Naive B cell (primary cell): ENCODE measurements at regions not wholly inside any gene's neighbourhood (a gene's known extent, or its start where the extent isn't known, plus 50 kb on each side); places are given as distances from the start of the nearest gene placed in this dataset.
"Not testable (repeated sequence)": the region's sequence is repeated elsewhere in the genome, so short reads cannot be mapped to it uniquely, and the experiment has no call there.

ENCODE experiments used
- ATAC-seq, 2 donors: fragments of 150-1000 bp; cut with Tn5 transposase; 2 replicates each; pipeline ENCODE4 v1.10.0; 2021; ENCODE audit warnings: low read depth in 2 of 2, mild to moderate bottlenecking in 2 of 2, moderate library complexity in 2 of 2
- DNase-seq: peaks from one replicate; pipeline ENCODE4 v3.0.0; 2022
- H3K27ac Mint-ChIP-seq, 6 donors: one replicate each; pipeline ENCODE4 v1.8.0; 2020 to 2022; ENCODE audit warnings: mild to moderate bottlenecking in 6 of 6, mixed read lengths in 6 of 6, moderate library complexity in 5 of 6, inconsistent platforms in 2 of 6
- H3K27me3 Mint-ChIP-seq, 3 donors: one replicate each; pipeline ENCODE4 v1.8.0; 2021 to 2022; ENCODE audit warnings: mixed read lengths in 3 of 3, mild to moderate bottlenecking in 1 of 3
- H3K36me3 Mint-ChIP-seq, 2 donors: one replicate each; pipeline ENCODE4 v1.8.0; 2020 to 2022; ENCODE audit warnings: mixed read lengths in 2 of 2, inconsistent platforms in 1 of 2, mild to moderate bottlenecking in 1 of 2
- H3K4me1 Mint-ChIP-seq, 3 donors: one replicate each; pipeline ENCODE4 v1.8.0; 2020 to 2022; ENCODE audit warnings: mixed read lengths in 3 of 3, inconsistent platforms in 1 of 3, mild to moderate bottlenecking in 1 of 3, moderate library complexity in 1 of 3
- H3K4me3 Mint-ChIP-seq, 8 donors: one replicate each; pipeline ENCODE4 v1.8.0; 2020 to 2022; ENCODE audit warnings: mild to moderate bottlenecking in 8 of 8, mixed read lengths in 8 of 8, moderate library complexity in 8 of 8, inconsistent platforms in 2 of 8
- H3K9me3 Mint-ChIP-seq, 7 donors: one replicate each; pipeline ENCODE4 v1.8.0; 2020 to 2022; ENCODE audit warnings: mixed read lengths in 7 of 7, mild to moderate bottlenecking in 5 of 7, inconsistent platforms in 2 of 7, moderate library complexity in 1 of 7

GRCh38 chr1:29400203-29400602 is 163.9 kb downstream of the PTPRU start:
- H3K36me3 Mint-ChIP-seq, H3K4me3 Mint-ChIP-seq, ATAC-seq, DNase-seq, H3K27ac Mint-ChIP-seq, H3K4me1 Mint-ChIP-seq: not testable (repeated sequence)
- H3K9me3 Mint-ChIP-seq, result peaks cover 5 to 25% (median 9%) of the 10 kb centered on the region in 7 donors
- peaks cover 0 to 12% (median 7%) of the 10 kb centered on the region in 3 donors for H3K27me3 Mint-ChIP-seq

GRCh38 chr1:29399465-29399864 is 163.1 kb downstream of the PTPRU start:
- Mint-ChIP-seq H3K4me3 (no peak overlapping the region), H3K27me3 (peaks cover 0 to 7% (median 7%) of the 10 kb centered on the region in 3 donors), H3K9me3 (peaks cover 5 to 25% (median 9%) of the 10 kb centered on the region in 7 donors), H3K27ac (no peak overlapping the region), H3K36me3 (no peaks in the 10 kb centered on the region), H3K4me1 (no peaks in the 10 kb centered on the region)
- no peak for DNase-seq
- no peak for ATAC-seq

- Mint-ChIP-seq H3K27ac (no peak overlapping the region), H3K4me3 (no peak overlapping the region), H3K27me3 (peaks cover 0 to 7% (median under 1%) of the 10 kb centered on the region in 3 donors), H3K9me3 (peaks cover 5 to 25% (median 9%) of the 10 kb centered on the region in 7 donors), H3K36me3 (no peaks in the 10 kb centered on the region), H3K4me1 (no peaks in the 10 kb centered on the region)
- DNase-seq (no peak), ATAC-seq (no peak)
Observed at GRCh38 chr1:29398431-29398830, 162.1 kb downstream of the PTPRU start.

- H3K36me3 Mint-ChIP-seq, result no peaks in the 10 kb centered on the region
- no peak overlapping the region for H3K4me3 Mint-ChIP-seq
- no peaks in the 10 kb centered on the region for H3K4me1 Mint-ChIP-seq
- ATAC-seq (no peak), DNase-seq (no peak)
- H3K9me3 Mint-ChIP-seq, result peaks cover 5 to 25% (median 9%) of the 10 kb centered on the region in 7 donors
- H3K27me3 Mint-ChIP-seq, result peaks cover 2 to 12% (median 3%) of the 10 kb centered on the region in 3 donors
- no peak overlapping the region for H3K27ac Mint-ChIP-seq
Observed at GRCh38 chr1:29397981-29398380, 161.7 kb downstream of the PTPRU start.

GRCh38 chr1:29397256-29397590 is 160.9 kb downstream of the PTPRU start:
- H3K4me3 Mint-ChIP-seq, result no peak overlapping the region
- H3K36me3 Mint-ChIP-seq, result no peaks in the 10 kb centered on the region
- H3K4me1 Mint-ChIP-seq, result no peaks in the 10 kb centered on the region
- DNase-seq (no peak), ATAC-seq (no peak)
- peaks cover 5 to 25% (median 9%) of the 10 kb centered on the region in 7 donors for H3K9me3 Mint-ChIP-seq
- no peak overlapping the region for H3K27ac Mint-ChIP-seq
- H3K27me3 Mint-ChIP-seq, result peaks cover 5 to 18% (median 10%) of the 10 kb centered on the region in 3 donors

- Mint-ChIP-seq H3K4me1 (no peaks in the 10 kb centered on the region), H3K9me3 (peaks cover 5 to 23% (median 9%) of the 10 kb centered on the region in 7 donors), H3K27me3 (peaks cover 5 to 22% (median 13%) of the 10 kb centered on the region in 3 donors), H3K4me3 (no peak overlapping the region), H3K27ac (no peak overlapping the region), H3K36me3 (no peaks in the 10 kb centered on the region)
- ATAC-seq (no peak), DNase-seq (no peak)
Observed at GRCh38 chr1:29396438-29397255, 160.3 kb downstream of the PTPRU start.

- Mint-ChIP-seq H3K9me3 (peaks cover 3 to 17% (median 9%) of the 10 kb centered on the region in 7 donors), H3K4me3 (peak overlapping the region in 1 of 8 donors; percentile 47), H3K36me3 (no peaks in the 10 kb centered on the region), H3K4me1 (no peaks in the 10 kb centered on the region), H3K27ac (no peak overlapping the region), H3K27me3 (peaks cover 5 to 29% (median 17%) of the 10 kb centered on the region in 3 donors)
- no peak for DNase-seq
- ATAC-seq, result no peak
Observed at GRCh38 chr1:29395736-29396437, 159.6 kb downstream of the PTPRU start.

GRCh38 chr1:29394521-29395225 is 158.4 kb downstream of the PTPRU start:
- Mint-ChIP-seq H3K27ac (no peak overlapping the region), H3K4me1 (no peaks in the 10 kb centered on the region), H3K27me3 (peaks cover 5 to 36% (median 17%) of the 10 kb centered on the region in 3 donors), H3K36me3 (no peaks in the 10 kb centered on the region), H3K9me3 (peaks cover 2 to 16% (median 6%) of the 10 kb centered on the region in 7 donors), H3K4me3 (no peak overlapping the region)
- ATAC-seq, result no peak
- DNase-seq, result no peak

- Mint-ChIP-seq H3K36me3 (no peaks in the 10 kb centered on the region), H3K27me3 (peaks cover 9 to 38% (median 21%) of the 10 kb centered on the region in 3 donors), H3K4me1 (no peaks in the 10 kb centered on the region), H3K4me3 (no peak overlapping the region), H3K9me3 (peaks cover 0 to 3% (median 1%) of the 10 kb centered on the region in 7 donors), H3K27ac (no peak overlapping the region)
- no peak for DNase-seq
- ATAC-seq, result no peak
Observed at GRCh38 chr1:29393451-29393826, 157.1 kb downstream of the PTPRU start.

- DNase-seq (no peak), ATAC-seq (no peak)
- Mint-ChIP-seq H3K27me3 (peaks cover 9 to 45% (median 27%) of the 10 kb centered on the region in 3 donors), H3K9me3 (no peaks in the 10 kb centered on the region), H3K27ac (no peak overlapping the region), H3K4me1 (no peaks in the 10 kb centered on the region), H3K4me3 (no peak overlapping the region), H3K36me3 (no peaks in the 10 kb centered on the region)
Observed at GRCh38 chr1:29392486-29393450, 156.4 kb downstream of the PTPRU start.

- H3K27me3 Mint-ChIP-seq, result peaks cover 11 to 52% (median 35%) of the 10 kb centered on the region in 3 donors
Observed at GRCh38 chr1:29392036-29392435, 155.7 kb downstream of the PTPRU start.

GRCh38 chr1:29391362-29391880 is 155.1 kb downstream of the PTPRU start:
- no peaks in the 10 kb centered on the region for H3K9me3 Mint-ChIP-seq
- no peak overlapping the region for H3K4me3 Mint-ChIP-seq
- no peak overlapping the region for H3K27ac Mint-ChIP-seq
- peaks cover 15 to 56% (median 40%) of the 10 kb centered on the region in 3 donors for H3K27me3 Mint-ChIP-seq
- no peak for DNase-seq
- H3K36me3 Mint-ChIP-seq, result no peaks in the 10 kb centered on the region
- no peaks in the 10 kb centered on the region for H3K4me1 Mint-ChIP-seq
- ATAC-seq, result no peak

More at GRCh38 chr1:29392036-29392435, 155.7 kb downstream of the PTPRU start:
- Mint-ChIP-seq H3K36me3 (no peaks in the 10 kb centered on the region), H3K4me3 (no peak overlapping the region), H3K27ac (no peak overlapping the region), H3K4me1 (no peaks in the 10 kb centered on the region), H3K9me3 (no peaks in the 10 kb centered on the region)
- ATAC-seq (no peak), DNase-seq (no peak)
